ENCODE measurements at regions not wholly inside any gene's neighbourhood (a gene's known extent, or its start where the extent isn't known, plus 50 kb on each side); places are given as distances from the start of the nearest gene placed in this dataset.
"Not testable (repeated sequence)": the region's sequence is repeated elsewhere in the genome, so short reads cannot be mapped to it uniquely, and the experiment has no call there.

DNA sequence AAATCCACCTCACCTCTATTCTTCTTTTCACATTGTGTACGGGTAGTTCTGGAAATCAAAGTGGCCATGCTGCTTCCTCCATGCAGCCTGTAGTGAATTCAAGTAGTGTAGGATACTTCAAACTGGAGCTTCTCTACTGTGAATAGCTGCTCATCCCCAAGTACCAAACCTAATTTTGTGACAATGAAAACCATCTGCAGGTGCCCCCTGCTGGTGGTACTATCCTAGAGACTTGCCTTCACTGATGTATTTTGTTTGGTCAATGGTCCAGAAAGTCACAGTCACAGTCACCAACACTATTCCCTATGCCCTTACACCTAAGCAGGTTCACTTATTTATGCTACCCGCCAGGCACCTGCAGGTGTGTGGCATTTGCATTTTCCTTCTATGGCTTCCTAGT, 170.0 kb upstream of the NBPF19 start:
- H3K9ac ChIP-seq (ENCODE audit: low read length); DNase-seq; H3K4ac ChIP-seq (ENCODE audit: low read depth, low read length); H2AK5ac ChIP-seq (ENCODE audit: low read length); H3K23ac ChIP-seq (ENCODE audit: low read length); H4K91ac ChIP-seq (ENCODE audit: low read depth, low read length); H3K27ac ChIP-seq (ENCODE audit: low read depth, low read length); H3K27me3 ChIP-seq (ENCODE audit: insufficient read depth, low read length); H2BK5ac ChIP-seq (ENCODE audit: low read depth, low read length, poor library complexity); H2AFZ ChIP-seq (ENCODE audit: insufficient read depth, low read length, poor library complexity); H3K4me1 ChIP-seq (ENCODE audit: control insufficient read depth in 1 of 2, insufficient read depth in 2 of 2, low read length in 2 of 2); H3K79me1 ChIP-seq (ENCODE audit: low read length); H4K12ac ChIP-seq (ENCODE audit: low read depth, low read length); H3K14ac ChIP-seq (ENCODE audit: low read length); H3K18ac ChIP-seq (ENCODE audit: low read length); H4K8ac ChIP-seq (ENCODE audit: low read depth, low read length); H2BK12ac ChIP-seq (ENCODE audit: low read length); H2BK120ac ChIP-seq (ENCODE audit: insufficient read depth, low read length, poor library complexity); H3K9me3 ChIP-seq (ENCODE audit: insufficient read depth, low read depth, low read length); H3K36me3 ChIP-seq (ENCODE audit: control insufficient read depth in 1 of 2, insufficient read depth in 2 of 2, low read length in 2 of 2); H3K4me3 ChIP-seq (ENCODE audit: low read depth, low read length); H3K79me2 ChIP-seq (ENCODE audit: control insufficient read depth, insufficient read depth, low read length, poor library complexity); H3K4me2 ChIP-seq (ENCODE audit: low read length): not testable (repeated sequence)
- no CpG with 5 or more reads among the region's 2 CpGs for WGBS (ENCODE audit: extremely low coverage, insufficient coverage, insufficient read length)

- H2BK120ac ChIP-seq (ENCODE audit: insufficient read depth, low read length, poor library complexity); DNase-seq; H3K23ac ChIP-seq (ENCODE audit: low read length); H3K36me3 ChIP-seq (ENCODE audit: control insufficient read depth in 1 of 2, insufficient read depth in 2 of 2, low read length in 2 of 2); H4K8ac ChIP-seq (ENCODE audit: low read depth, low read length); H3K79me1 ChIP-seq (ENCODE audit: low read length); H4K12ac ChIP-seq (ENCODE audit: low read depth, low read length); H3K9ac ChIP-seq (ENCODE audit: low read length); H3K4ac ChIP-seq (ENCODE audit: low read depth, low read length); H3K4me3 ChIP-seq (ENCODE audit: low read depth, low read length); H4K91ac ChIP-seq (ENCODE audit: low read depth, low read length); H2BK5ac ChIP-seq (ENCODE audit: low read depth, low read length, poor library complexity); H2BK12ac ChIP-seq (ENCODE audit: low read length); H3K14ac ChIP-seq (ENCODE audit: low read length); H3K27me3 ChIP-seq (ENCODE audit: insufficient read depth, low read length); H3K27ac ChIP-seq (ENCODE audit: low read depth, low read length); H2AFZ ChIP-seq (ENCODE audit: insufficient read depth, low read length, poor library complexity); H3K79me2 ChIP-seq (ENCODE audit: control insufficient read depth, insufficient read depth, low read length, poor library complexity); H3K4me2 ChIP-seq (ENCODE audit: low read length); H3K18ac ChIP-seq (ENCODE audit: low read length); H3K4me1 ChIP-seq (ENCODE audit: control insufficient read depth in 1 of 2, insufficient read depth in 2 of 2, low read length in 2 of 2); H3K9me3 ChIP-seq (ENCODE audit: insufficient read depth, low read depth, low read length); H2AK5ac ChIP-seq (ENCODE audit: low read length): not testable (repeated sequence)
- no CpG with 5 or more reads among the region's 8 CpGs for WGBS (ENCODE audit: extremely low coverage, insufficient coverage, insufficient read length)
These were observed 167.2 kb upstream of the NBPF19 start for GRCh38 chr1:149307640-149308039.

- not testable (repeated sequence) for H4K12ac ChIP-seq (ENCODE audit: low read depth, low read length); H3K4me1 ChIP-seq (ENCODE audit: control insufficient read depth in 1 of 2, insufficient read depth in 2 of 2, low read length in 2 of 2); H2BK5ac ChIP-seq (ENCODE audit: low read depth, low read length, poor library complexity); H4K91ac ChIP-seq (ENCODE audit: low read depth, low read length); H3K4ac ChIP-seq (ENCODE audit: low read depth, low read length); H4K8ac ChIP-seq (ENCODE audit: low read depth, low read length); H3K4me2 ChIP-seq (ENCODE audit: low read length); H2AFZ ChIP-seq (ENCODE audit: insufficient read depth, low read length, poor library complexity); H3K36me3 ChIP-seq (ENCODE audit: control insufficient read depth in 1 of 2, insufficient read depth in 2 of 2, low read length in 2 of 2); H3K9ac ChIP-seq (ENCODE audit: low read length); H2BK12ac ChIP-seq (ENCODE audit: low read length); H3K23ac ChIP-seq (ENCODE audit: low read length); H2AK5ac ChIP-seq (ENCODE audit: low read length); H3K4me3 ChIP-seq (ENCODE audit: low read depth, low read length); H3K18ac ChIP-seq (ENCODE audit: low read length); H3K9me3 ChIP-seq (ENCODE audit: insufficient read depth, low read depth, low read length); H2BK120ac ChIP-seq (ENCODE audit: insufficient read depth, low read length, poor library complexity); H3K79me2 ChIP-seq (ENCODE audit: control insufficient read depth, insufficient read depth, low read length, poor library complexity); H3K79me1 ChIP-seq (ENCODE audit: low read length); H3K27me3 ChIP-seq (ENCODE audit: insufficient read depth, low read length); H3K27ac ChIP-seq (ENCODE audit: low read depth, low read length); H3K14ac ChIP-seq (ENCODE audit: low read length); DNase-seq
- no CpG with 5 or more reads among the region's 2 CpGs for WGBS (ENCODE audit: extremely low coverage, insufficient coverage, insufficient read length)
These were observed 159.9 kb upstream of the NBPF19 start for GRCh38 chr1:149314921-149315320.

DNA sequence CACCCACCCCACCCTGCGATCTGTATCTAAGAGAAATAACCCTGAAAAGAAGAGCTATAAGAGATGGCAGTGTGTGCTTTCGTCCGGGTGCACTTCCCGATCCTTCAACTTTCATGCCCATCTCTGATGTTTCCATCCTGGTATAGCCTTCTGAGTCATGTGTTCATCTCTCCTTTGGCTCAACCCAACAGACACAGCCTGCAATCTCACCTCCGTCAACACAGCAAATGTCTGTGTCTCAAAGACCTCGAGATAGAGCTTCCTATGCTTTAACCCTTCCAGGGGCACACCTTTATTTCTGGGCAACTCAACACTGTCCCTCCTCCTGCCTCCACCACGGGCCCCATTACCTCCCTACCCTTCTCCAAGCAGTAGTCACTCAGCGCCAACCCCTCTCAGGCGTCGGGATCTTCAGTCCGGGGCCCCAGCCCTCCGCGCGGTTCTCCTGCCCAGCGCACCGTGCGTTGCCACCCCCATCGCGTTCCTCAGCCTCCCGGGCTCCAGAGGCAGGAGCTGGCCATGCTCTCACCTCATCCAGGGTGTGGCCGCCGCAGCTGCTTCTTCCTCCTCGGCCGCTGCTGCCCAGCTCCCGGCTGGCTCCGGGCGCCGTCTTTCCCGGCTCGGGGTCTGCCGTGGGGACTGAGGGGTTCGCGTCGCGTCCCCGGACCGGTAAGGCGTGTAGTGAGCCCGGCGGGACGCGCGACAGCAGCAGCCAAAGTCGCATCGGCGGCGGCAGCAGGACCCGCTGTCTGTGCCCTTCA, 153.7 kb upstream of the NBPF19 start:
- not testable (repeated sequence) for H4K12ac ChIP-seq (ENCODE audit: low read depth, low read length); H3K4ac ChIP-seq (ENCODE audit: low read depth, low read length); H3K79me1 ChIP-seq (ENCODE audit: low read length); H3K4me3 ChIP-seq (ENCODE audit: low read depth, low read length); H3K36me3 ChIP-seq (ENCODE audit: control insufficient read depth in 1 of 2, insufficient read depth in 2 of 2, low read length in 2 of 2); H3K14ac ChIP-seq (ENCODE audit: low read length); H2BK5ac ChIP-seq (ENCODE audit: low read depth, low read length, poor library complexity); H4K91ac ChIP-seq (ENCODE audit: low read depth, low read length); H3K79me2 ChIP-seq (ENCODE audit: control insufficient read depth, insufficient read depth, low read length, poor library complexity); DNase-seq; H3K27me3 ChIP-seq (ENCODE audit: insufficient read depth, low read length); H3K9me3 ChIP-seq (ENCODE audit: insufficient read depth, low read depth, low read length); H3K4me1 ChIP-seq (ENCODE audit: control insufficient read depth in 1 of 2, insufficient read depth in 2 of 2, low read length in 2 of 2); H3K27ac ChIP-seq (ENCODE audit: low read depth, low read length); H2AFZ ChIP-seq (ENCODE audit: insufficient read depth, low read length, poor library complexity); H3K4me2 ChIP-seq (ENCODE audit: low read length); H2BK120ac ChIP-seq (ENCODE audit: insufficient read depth, low read length, poor library complexity); H3K18ac ChIP-seq (ENCODE audit: low read length); H4K8ac ChIP-seq (ENCODE audit: low read depth, low read length); H3K9ac ChIP-seq (ENCODE audit: low read length); H2BK12ac ChIP-seq (ENCODE audit: low read length); H3K23ac ChIP-seq (ENCODE audit: low read length); H2AK5ac ChIP-seq (ENCODE audit: low read length)
- WGBS (ENCODE audit: extremely low coverage, insufficient coverage, insufficient read length) = no CpG with 5 or more reads among the region's 48 CpGs

Measured in trophoblast cell (in vitro differentiated cells and primary cell).